GM18951 (cell line): ENCODE measurements at regions not wholly inside any gene's neighbourhood (a gene's known extent, or its start where the extent isn't known, plus 50 kb on each side); places are given as distances from the start of the nearest gene placed in this dataset.
"Not testable (repeated sequence)": the region's sequence is repeated elsewhere in the genome, so short reads cannot be mapped to it uniquely, and the experiment has no call there.

Experiments
- POLR2A ChIP-seq: IDR thresholded peaks from 4 replicates; pipeline ENCODE4 v1.6.1; 2011; ENCODE audit warnings: mild to moderate bottlenecking; ENCODE audit not compliant: insufficient read length, insufficient read depth; ENCODE audit errors: extremely low read depth
- in situ Hi-C: fragments of 300-500 bp; cut with MboI; formaldehyde crosslinking; loops from one replicate; pipeline ENCODE4 v1.12.0; 2022; ENCODE audit warnings: low sequenced_read_pairs, mixed read lengths, inconsistent platforms; ENCODE audit not compliant: unreplicated experiment

DNA sequence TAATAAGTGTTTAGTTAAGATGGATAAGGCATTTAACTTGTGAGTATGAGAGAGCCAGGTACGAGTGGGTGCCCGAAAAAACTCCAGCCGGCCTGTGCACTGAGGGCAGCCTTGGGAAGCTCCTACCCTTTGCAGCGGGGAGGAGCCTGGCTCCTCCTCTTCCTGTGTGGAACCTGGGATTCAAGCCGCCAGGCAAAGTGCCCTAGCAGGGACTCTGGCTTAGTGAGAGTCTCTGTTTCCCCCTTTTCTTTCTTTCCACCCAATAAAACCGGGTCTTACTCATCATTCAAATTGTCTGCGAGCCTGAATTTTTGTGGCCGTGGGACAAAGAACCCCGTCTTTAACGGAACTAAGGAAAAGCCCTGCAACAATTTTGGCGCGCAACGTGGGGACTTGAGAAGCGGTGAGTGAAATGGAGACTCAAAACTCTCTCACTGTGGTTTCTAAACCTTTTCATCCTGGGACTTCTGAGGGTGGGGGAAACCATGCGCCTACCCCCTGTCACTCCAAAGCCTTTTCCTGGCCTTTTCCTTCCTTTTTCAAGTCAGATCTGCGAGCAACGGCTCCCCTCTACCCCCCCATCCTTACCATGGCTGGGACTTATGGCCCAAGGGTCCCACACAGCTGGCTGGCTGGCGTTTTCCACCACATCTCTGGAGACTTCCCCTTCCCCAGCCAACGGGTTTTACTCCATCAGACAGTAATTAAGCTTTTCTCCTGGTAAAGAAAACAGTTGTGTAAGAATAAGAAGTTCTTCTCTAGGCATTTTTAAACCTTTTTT is 535.7 kb upstream of the ACO1 start:
- no peak for TF ChIP-seq POLR2A
- in situ Hi-C loops: no loop called here

DNA sequence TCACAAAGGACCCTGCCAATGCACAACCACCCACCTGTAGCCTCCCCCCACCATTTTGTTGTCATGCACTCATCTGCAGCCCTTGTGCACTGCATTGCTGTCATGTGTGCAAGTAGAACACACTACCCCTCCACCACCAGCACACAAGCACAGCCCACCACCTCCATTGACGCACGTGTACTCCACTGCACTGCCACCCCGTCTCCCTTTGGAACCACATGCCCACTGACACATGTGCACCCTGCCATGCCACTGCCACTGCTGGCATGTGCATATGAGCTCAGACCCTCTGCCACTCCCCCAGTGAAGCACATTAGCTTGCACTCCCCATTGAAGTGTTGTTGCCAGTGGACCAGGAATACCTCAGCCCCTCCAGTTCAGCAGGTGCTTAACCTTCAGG is 530.3 kb upstream of the ACO1 start:
- no peak for TF ChIP-seq POLR2A
- in situ Hi-C loops: no loop called here

DNA sequence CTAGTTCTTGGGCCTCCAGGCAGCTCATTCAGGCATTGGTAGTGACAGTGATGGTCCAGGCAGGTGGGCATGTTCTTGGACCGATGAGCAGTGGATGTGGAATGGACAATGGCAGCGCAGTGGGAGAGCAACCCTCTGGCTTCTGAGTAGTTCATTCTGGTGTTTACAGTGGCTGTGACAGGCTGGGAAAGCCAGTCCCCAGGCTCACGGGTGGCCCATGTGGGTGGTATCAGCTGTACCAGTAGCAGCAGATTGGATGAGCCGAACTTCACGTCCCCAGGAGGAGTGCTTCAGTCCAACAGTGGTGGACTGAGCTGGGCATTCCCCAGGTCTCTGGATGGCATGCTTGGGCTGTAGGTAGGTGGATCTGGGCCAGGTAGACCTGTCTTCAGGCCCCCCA is 515.6 kb upstream of the ACO1 start:
- no peak for TF ChIP-seq POLR2A
- in situ Hi-C loops: no loop called here

DNA sequence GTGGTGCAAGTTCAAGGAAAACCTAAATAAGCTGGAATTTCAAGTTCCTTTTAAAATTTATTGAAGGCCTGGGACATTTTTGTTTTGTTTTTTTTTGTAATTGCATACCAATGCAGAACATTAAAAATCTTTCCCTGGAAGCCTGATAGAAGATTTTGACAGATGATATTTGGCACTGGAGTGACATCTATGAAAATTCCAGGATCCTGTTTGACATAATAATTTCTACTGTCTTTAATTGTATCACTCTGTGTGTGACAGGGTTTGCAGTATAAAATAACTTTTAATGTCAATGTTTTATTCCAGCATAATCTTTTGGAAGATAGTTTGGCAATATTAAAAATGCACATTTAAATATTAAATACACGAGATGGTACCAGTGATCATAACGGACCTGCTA is 514.2 kb upstream of the ACO1 start:
- no peak for TF ChIP-seq POLR2A
- in situ Hi-C loops: no loop called here

DNA sequence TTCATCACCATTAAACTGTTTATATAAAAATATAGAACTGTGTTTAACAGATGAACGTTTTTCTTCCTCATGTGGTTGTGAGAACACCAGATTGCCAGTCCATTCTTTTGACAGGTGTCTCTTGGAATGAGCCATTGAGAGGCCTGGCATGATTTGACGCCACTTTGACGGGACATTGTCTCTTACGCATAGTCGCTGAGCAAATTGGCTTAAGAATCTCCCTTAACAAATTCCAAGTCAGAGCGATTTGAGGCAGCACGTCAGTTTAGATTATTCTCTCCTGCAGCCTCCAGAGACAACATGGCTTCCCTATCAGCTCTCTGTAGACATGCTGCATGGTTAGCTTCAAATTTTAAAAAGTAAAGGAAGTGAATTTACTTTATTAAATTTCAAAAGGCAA is 510.7 kb upstream of the ACO1 start:
- no peak for TF ChIP-seq POLR2A

DNA sequence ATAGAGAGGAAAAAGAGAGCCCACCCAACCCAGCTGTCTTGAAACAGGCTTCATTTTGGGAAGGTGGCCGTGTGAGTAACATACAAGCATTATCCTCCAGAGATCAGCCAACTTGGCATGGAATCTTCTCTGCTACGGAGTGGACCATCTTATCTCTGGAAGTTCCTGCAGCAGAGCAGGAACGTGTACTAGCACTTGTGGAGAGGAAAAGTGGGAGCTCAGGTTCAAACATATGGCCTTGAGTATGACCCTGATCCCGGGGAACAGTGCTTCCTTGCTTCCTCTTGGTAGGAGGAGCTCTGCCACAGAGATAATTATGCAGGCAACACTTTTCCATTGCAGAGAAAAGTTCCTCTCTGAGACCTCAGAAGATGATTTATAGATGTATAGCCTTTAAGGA is 490.4 kb upstream of the ACO1 start:
- in situ Hi-C loops: no loop called here
- TF ChIP-seq POLR2A: no peak

More for the DNA sequence above, 510.7 kb upstream of the ACO1 start:
- in situ Hi-C loops: no loop called here

DNA sequence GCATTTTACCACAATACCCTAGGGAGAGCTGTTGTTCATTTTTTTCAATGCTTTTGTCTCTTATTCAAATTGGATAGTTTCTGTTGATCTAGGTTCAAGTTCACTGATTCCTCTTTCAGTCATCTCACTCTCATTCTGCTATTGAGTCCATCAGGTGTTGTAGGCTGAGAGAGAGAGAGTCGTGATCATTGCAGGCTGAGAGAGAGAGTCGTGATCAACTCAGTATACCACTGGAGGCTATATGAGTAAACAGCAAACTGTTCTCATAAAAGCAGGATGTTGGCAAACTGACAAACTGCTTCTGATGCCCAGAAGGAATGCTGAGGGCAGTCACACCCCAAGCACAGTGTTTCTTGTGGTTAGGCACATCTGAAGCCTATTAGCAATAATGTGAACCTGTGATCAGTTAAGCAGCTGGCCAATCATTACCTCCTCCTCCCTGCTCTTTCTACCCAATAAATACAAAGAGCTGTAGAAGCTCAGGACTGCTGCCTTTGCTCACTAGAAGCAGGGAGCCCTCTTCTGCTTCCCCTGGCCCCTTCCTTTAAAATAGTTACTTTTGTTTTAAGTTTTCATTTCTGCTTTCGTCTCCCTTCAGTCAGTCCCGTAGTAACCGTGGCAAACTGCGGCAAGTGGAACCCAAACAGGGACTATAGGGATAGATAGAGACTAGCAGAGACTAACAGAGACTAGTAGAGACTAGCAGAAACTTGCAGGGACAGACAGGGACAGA is 476.1 kb upstream of the ACO1 start:
- no peak for TF ChIP-seq POLR2A
- in situ Hi-C loops: no loop called here

DNA sequence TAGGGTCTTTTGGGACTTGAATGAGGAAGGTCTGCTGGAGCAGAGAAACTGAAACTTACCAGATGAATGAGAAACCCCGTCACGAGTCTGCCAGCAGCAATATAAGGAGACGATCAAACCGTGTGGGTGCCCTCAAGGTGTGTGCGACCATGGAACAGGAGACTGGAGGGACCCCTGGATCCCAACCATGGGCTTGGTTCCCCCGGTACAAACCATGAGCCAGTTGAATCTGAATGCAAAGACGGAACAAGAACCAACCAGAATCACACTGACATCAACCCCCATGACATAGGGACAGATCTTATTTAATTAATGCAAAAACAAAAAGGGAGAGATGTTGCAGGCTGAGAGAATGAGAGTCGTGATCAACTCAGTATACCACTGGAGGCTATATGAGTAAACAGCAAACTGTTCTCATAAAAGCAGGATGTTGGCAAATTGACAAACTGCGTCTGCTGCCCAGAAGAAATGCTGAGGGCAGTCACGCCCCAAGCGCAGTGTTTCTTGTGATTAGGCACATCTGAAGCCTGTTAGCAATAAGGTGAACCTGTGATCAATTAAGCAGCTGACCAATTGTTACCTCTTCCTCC is 475.5 kb upstream of the ACO1 start:
- in situ Hi-C loops: no loop called here
- no peak for TF ChIP-seq POLR2A

DNA sequence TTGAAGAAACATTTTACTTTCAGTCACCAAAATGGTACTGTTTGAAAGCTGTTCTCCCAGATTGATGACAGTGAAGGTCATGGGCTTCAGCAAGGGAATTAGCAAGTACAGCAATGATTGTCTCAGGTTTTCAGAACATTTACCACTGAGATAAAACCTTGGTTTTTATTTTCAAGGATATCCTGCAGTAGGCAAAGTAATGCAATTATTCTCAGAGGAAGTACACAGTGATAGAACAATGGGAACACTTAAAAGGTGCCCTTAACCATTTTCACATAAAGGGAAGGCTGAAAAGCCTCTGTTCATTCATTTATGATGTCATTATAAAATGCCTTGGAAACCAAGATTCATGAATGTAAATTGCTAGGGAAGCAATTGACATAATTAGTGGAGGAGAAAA is 471.8 kb upstream of the ACO1 start:
- in situ Hi-C loops: no loop called here
- no peak for TF ChIP-seq POLR2A

DNA sequence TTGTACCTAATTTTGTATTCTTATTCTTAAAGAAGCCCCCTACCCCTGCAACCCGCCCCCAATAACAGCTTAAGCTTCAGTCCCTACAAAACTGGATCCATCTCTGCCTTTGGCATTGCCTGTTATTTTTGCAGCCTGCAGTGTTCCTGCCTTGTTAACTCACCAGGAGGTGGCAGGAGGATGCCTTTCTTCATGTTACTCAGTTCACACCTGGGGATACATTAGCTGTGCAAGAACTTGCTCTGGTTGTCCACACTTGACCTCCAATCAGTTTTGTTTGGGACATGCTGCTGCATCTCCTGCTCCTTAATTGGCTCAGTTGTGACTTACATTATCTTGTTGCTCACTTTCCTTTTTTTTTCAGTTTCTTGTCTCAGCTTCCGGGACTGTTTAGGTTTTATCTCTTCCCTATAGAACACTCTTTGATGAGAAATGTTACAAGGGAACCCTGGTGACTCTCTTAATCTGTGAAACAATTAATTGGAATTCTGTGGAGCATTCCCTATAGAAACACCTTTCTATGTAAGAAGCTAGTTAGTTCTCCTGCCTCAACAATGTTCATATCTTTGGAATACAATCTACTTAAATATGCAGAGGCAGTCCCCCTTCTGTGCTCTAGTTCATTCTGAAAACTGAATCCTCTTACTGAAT is 467.7 kb upstream of the ACO1 start:
- no peak for TF ChIP-seq POLR2A
- in situ Hi-C loops: no loop called here

DNA sequence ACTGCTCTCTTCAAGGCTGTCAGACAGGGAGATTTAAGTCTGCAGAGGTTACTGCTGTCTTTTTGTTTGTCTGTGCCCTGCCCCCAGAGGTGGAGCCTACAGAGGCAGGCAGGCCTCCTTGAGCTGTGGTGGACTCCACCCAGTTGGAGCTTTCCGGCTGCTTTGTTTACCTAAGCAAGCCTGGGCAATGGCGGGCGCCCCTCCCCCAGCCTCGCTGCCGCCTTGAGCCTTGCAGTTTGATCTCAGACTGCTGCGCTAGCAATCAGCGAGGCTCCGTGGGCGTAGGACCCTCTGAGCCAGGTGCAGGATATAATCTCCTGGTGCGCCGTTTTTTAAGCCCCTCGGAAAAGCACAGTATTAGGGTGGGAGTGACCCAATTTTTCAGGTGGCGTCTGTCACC is 446.7 kb upstream of the ACO1 start:
- in situ Hi-C loops: not testable (repeated sequence)

DNA sequence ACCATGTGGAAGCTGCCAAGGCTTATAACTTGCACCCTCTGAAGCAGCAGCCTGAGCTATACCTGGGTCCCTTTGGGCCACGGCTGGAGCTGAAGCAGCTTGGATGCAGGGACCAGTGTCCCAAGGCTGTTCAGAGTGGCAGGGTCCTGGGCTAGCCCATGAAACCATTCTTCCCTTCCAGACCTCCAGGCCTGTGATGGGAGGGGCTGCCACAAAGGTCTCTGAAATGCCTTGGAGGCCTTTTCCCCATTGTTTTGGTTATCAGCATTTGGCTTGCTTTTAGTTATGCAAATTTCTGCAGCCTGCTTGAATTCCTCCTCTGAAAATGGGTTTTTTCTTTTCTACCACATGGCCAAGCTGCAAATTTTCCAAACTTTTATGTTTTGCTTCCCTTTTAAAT is 433.7 kb upstream of the ACO1 start:
- TF ChIP-seq POLR2A: no peak
- in situ Hi-C loops: no loop called here

DNA sequence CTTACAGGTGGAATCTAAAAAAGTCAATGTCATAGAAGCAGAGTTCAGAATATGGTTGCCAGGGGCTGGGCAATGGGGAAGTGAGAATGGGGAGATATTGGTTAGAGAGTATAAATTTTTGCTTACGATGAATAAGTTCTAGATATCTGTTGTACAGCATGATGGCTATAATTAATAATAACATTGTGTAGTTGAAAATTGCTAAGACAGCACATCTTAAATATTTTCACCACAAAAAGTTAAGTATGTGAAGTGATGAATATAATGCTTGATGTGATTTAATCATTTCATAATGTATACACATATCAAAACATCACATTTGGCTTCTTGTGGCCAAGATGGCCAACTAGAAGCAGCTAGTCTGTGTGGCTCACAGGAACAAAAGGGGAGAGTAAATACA is 425.9 kb upstream of the ACO1 start:
- in situ Hi-C loops: no loop called here
- TF ChIP-seq POLR2A: no peak

DNA sequence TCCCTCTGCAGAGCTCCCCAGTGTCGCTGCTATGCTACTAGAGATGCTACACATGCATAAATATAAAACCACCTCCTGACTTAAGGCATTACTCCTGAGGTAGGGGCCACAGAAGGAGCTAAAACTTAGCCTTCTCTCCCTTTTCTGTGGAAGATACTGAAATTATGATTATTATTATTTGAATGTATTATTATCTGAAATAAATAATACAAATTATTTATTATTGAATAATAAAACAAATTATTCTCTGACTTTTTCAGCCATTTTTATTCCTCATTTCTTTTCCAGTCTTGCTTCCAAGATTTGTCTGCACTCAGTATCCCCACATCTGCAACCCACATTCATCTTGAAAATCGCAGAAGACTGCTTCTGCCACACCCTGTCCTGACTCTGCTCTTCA is 414.9 kb upstream of the ACO1 start:
- in situ Hi-C loops: no loop called here
- no peak for TF ChIP-seq POLR2A

DNA sequence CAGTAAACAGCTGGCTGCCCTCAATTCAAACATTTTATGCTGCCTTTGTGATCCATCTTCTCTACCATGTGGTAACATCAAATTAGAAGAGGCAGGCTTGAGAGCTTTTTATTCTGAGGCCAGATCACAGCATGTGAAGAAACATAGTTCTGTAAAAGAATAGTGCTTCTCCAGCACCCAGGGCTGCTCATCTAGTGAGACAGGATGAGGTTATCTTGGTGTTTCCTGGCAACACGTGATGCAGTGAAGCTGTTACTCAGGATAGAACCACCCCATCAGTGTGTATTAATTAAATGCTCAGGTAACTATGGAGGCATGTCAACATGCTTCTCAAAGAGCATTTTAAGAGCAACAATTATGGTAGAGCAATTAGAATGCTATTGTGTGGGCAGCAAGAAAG is 400.5 kb upstream of the ACO1 start:
- in situ Hi-C loops: no loop called here
- TF ChIP-seq POLR2A: no peak
